OCI-LY3 (cell line): ENCODE measurements at regions not wholly inside any gene's neighbourhood (a gene's known extent, or its start where the extent isn't known, plus 50 kb on each side); places are given as distances from the start of the nearest gene placed in this dataset.

Source experiments
- CTCF ChIP-seq: fragments of 200-600, 300-600 bp; sonication (generic); IDR thresholded peaks from 2 replicates; pipeline ENCODE4 v1.5.1; 2014; ENCODE audit warnings: antibody characterized with exemption, low read length, low read depth
- EZH2phosphoT487 ChIP-seq: fragments of 200-600 bp; shearing (Covaris generic); IDR thresholded peaks from 2 replicates; pipeline ENCODE4 v1.6.1; 2018; ENCODE audit warnings: antibody characterized with exemption, mixed run types, low read depth

DNA sequence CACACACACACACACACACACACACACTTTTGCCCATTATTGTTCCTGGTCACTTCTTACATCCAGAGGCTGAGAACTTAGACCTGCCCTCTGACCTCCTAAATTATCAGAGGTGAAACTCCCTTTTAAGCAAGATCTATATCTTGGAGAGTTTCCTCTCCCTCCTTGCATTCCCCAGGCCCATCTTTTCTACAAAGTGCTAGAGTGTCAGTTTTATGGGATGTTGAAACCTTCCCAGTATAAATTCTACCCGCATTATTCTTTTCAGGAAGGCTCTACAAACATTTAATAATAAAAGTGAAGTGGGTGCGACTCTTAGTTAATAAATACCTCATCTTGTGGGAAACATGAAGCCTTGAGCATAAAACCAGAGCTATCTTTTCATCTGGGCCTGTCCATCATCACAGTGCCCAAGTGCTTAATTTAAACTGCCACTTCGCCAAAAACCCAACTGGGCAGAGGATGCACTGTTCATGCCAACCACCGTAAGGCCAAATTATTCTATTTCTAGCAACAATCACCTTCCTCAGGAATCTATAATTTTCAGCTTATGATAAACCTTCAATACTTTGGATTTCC lies 458.2 kb upstream of the RUNX1 start:
- TF ChIP-seq CTCF (no peak), EZH2phosphoT487 (no peak)
